Left ventricle myocardium inferior (tissue), 1 donor: ENCODE measurements at regions not wholly inside any gene's neighbourhood (a gene's known extent, or its start where the extent isn't known, plus 50 kb on each side); places are given as distances from the start of the nearest gene placed in this dataset.

Source experiments
- DNase-seq: peaks from one replicate; pipeline ENCODE4 v3.0.0-alpha.2; 2020
- H3K27ac ChIP-seq: fragments of 200-600 bp; replicated peaks from 2 replicates; pipeline ENCODE4 v1.8.0; 2021
- H3K27me3 ChIP-seq: fragments of 200-600 bp; 2 replicates; pipeline ENCODE4 v1.8.0; 2021; ENCODE audit warnings: low read depth
- H3K36me3 ChIP-seq: fragments of 200-600 bp; 2 replicates; pipeline ENCODE4 v1.8.0; 2021
- H3K4me1 ChIP-seq: fragments of 200-600 bp; 2 replicates; pipeline ENCODE4 v1.8.0; 2021
- H3K4me3 ChIP-seq: fragments of 200-600 bp; 2 replicates; pipeline ENCODE4 v1.8.0; 2021; ENCODE audit warnings: mild to moderate bottlenecking, moderate library complexity
- H3K9me3 ChIP-seq: fragments of 200-600 bp; replicated peaks from 2 replicates; pipeline ENCODE4 v1.8.0; 2021
- intact Hi-C: fragments of 100-400 bp; cut with micrococcal nuclease; formaldehyde crosslinking; loops from one replicate; pipeline ENCODE4 v1.11.0; 2022
- TF ChIP-seq, protein P1 (sequence below): fragments of 200-600 bp; IDR thresholded peaks from 2 replicates; pipeline ENCODE4 v1.8.0; 2021; ENCODE audit warnings: antibody characterized with exemption, mild to moderate bottlenecking, borderline replicate concordance
- donor health status: DM: no; HTN: yes; CAD: no; lungs with severe emphysema.

DNA sequence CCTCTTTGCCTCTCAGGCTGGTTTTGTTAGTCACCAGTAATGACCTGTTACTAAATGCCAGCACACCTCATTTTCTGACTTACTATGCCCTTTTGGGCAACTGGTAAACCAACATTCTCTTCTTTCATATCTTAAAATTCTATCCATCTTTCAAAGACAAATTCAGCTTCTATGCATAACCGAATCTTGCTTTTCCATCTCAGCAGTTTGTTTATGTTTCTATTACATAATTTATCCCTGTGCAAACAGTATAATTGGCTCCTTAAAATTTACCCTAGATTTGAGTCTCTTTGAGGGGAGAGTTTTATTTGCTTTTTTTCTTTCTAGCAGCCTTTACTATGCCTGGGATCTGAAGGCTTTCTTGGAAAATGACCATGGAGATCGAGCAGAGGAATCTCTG is 58.5 kb upstream of the SIPA1L2 start:
- H3K27ac ChIP-seq, result no peak overlapping the region
- TF ChIP-seq, protein P1, sequence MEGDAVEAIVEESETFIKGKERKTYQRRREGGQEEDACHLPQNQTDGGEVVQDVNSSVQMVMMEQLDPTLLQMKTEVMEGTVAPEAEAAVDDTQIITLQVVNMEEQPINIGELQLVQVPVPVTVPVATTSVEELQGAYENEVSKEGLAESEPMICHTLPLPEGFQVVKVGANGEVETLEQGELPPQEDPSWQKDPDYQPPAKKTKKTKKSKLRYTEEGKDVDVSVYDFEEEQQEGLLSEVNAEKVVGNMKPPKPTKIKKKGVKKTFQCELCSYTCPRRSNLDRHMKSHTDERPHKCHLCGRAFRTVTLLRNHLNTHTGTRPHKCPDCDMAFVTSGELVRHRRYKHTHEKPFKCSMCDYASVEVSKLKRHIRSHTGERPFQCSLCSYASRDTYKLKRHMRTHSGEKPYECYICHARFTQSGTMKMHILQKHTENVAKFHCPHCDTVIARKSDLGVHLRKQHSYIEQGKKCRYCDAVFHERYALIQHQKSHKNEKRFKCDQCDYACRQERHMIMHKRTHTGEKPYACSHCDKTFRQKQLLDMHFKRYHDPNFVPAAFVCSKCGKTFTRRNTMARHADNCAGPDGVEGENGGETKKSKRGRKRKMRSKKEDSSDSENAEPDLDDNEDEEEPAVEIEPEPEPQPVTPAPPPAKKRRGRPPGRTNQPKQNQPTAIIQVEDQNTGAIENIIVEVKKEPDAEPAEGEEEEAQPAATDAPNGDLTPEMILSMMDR, result no peak
- H3K27me3 ChIP-seq, result peaks cover 7% of the 10 kb centered on the region
- no peak for DNase-seq
- peaks cover 14% of the 10 kb centered on the region for H3K4me1 ChIP-seq
- no peaks in the 10 kb centered on the region for H3K36me3 ChIP-seq
- intact Hi-C loops, result no loop called here
- no peaks in the 10 kb centered on the region for H3K9me3 ChIP-seq
- no peak overlapping the region for H3K4me3 ChIP-seq

DNA sequence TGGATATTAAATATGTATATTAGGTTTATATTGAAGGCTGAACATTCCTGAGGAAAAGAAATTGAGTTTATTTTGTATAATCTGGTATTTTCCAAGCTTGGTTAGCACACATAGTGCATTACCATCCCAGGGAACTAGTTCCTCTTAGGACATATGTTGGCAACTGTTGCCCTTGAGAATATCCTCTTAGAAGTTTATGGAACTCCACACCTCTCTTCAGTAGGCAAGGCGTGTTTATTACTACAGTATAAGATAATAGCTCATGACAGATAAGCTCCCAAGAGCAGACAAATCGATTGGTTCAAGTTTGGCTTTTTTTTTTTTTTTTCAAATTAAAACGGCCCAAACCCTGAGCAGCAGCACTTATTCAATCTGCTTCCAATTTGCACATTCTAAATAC is 59.8 kb upstream of the SIPA1L2 start:
- Histone ChIP-seq H3K9me3 (no peaks in the 10 kb centered on the region), H3K27ac (no peak overlapping the region), H3K27me3 (peaks cover 19% of the 10 kb centered on the region), H3K36me3 (no peaks in the 10 kb centered on the region), H3K4me1 (peaks cover 2% of the 10 kb centered on the region), H3K4me3 (no peak overlapping the region)
- TF ChIP-seq, protein P1, result no peak
- no peak for DNase-seq
- intact Hi-C loops, result no loop called here

DNA sequence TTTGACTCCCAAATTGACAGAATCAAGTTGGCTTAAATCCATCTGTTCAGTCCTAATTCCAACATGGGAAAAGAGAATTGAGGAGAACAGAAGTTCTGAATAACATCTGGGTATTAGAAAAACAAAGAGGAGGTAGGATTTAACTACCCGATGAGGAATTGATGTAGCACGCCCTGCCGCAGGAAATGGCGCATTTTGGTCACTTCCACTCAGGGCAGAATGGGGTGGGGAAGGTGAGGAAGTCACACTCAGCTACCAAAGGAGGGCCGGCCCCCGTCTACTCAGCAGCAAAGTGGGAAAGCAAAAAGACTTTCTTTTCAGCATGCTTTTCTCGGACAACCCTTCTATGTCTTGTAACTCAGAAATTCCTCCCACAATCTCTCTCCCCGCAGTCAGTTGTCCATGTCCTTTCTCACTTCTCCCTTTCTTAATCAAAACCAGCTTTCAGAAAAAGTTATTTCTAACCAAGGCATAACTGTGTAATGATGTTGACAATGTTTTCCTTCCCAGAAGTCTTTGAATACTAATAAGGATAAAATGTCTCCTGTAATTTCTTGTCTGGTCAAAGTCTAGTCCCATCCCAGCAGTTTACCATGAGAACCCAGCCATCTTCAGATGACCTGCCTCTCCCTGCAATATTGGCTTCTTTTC is 60.5 kb upstream of the SIPA1L2 start:
- no peaks in the 10 kb centered on the region for H3K36me3 ChIP-seq
- no peaks in the 10 kb centered on the region for H3K4me1 ChIP-seq
- intact Hi-C loops, result no loop called here
- H3K4me3 ChIP-seq, result no peak overlapping the region
- no peak for DNase-seq
- TF ChIP-seq, protein P1, result no peak
- H3K27ac ChIP-seq, result peak overlapping the region; percentile 24
- H3K27me3 ChIP-seq, result peaks cover 23% of the 10 kb centered on the region
- no peaks in the 10 kb centered on the region for H3K9me3 ChIP-seq

DNA sequence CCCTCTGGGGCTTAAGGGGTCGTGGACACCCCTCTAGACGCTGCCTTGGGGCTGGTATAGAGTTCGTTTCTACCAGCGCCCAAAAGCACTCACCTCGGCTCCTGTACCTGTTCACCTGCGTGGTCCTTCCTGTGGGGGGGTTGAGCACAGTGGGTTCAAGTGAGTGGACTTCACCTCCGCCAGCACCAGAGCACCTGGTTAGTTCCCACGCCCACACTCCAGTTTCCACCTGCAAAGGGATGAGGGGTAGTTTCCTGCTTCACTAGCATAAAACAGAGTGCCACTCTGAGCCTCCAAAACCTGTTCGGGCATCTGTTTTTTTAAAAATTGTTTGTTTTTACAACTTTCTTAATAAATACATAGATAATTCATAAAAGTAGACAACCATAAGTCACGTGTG is 64.5 kb upstream of the SIPA1L2 start:
- intact Hi-C loops, result no loop called here
- no peaks in the 10 kb centered on the region for H3K4me1 ChIP-seq
- no peak for DNase-seq
- no peak overlapping the region for H3K27ac ChIP-seq
- TF ChIP-seq, protein P1, result no peak
- H3K9me3 ChIP-seq, result no peaks in the 10 kb centered on the region
- H3K4me3 ChIP-seq, result no peak overlapping the region
- peaks cover 23% of the 10 kb centered on the region for H3K27me3 ChIP-seq
- H3K36me3 ChIP-seq, result no peaks in the 10 kb centered on the region

- no peaks in the 10 kb centered on the region for H3K9me3 ChIP-seq
- H3K4me3 ChIP-seq, result no peak overlapping the region
- H3K4me1 ChIP-seq, result no peaks in the 10 kb centered on the region
- no peaks in the 10 kb centered on the region for H3K36me3 ChIP-seq
- H3K27ac ChIP-seq, result no peak overlapping the region
- DNase-seq, result no peak
- H3K27me3 ChIP-seq, result peaks cover 23% of the 10 kb centered on the region
- intact Hi-C loops, result no loop called here
- TF ChIP-seq, protein P1, result no peak
These were observed 65.9 kb upstream of the SIPA1L2 start for GRCh38 chr1:232695621-232696385.
